ENCODE measurements at regions not wholly inside any gene's neighbourhood (a gene's known extent, or its start where the extent isn't known, plus 50 kb on each side); places are given as distances from the start of the nearest gene placed in this dataset.

DNA sequence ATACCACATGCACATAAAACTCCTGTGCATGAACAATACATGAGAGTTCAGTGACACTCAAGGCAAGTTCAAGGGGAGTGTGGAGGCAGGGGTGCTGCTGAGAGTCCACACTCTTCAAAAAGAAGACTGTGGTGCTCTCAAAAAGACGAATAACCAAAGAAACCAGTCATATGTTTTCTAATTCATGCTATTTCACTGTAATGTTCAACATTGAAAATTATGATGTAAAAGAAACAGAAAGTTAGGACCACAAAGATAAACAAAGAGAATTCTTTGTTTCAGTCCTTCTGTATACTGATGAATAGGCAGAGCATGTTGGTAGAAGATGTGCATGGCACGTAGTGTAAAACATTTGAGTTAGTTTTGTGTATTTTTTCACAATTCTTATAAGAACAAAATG, 864.2 kb upstream of the LRATD1 start:
- H3K4me1 Mint-ChIP-seq, result no peaks in the 10 kb centered on the region
- H3K36me3 Mint-ChIP-seq (ENCODE audit: low read depth), result no peaks in the 10 kb centered on the region
- DNase-seq (ENCODE audit: low spot score), result no peak

More for the DNA sequence above, 864.2 kb upstream of the LRATD1 start:
- H3K4me2 ChIP-seq, result no peak overlapping the region
- no peaks in the 10 kb centered on the region for H3K79me2 ChIP-seq (replicated peaks; ENCODE audit: insufficient read depth)
- no peak for ATAC-seq
- no peak overlapping the region for H3K27ac ChIP-seq (ENCODE audit: low read depth)
- TF ChIP-seq EZH2 (IDR thresholded peaks at IDR 0.05; ENCODE audit: low read depth, unreplicated experiment) (no peak), ETS1 (IDR thresholded peaks at IDR 0.05) (no peak), POLR2AphosphoS5 (IDR thresholded peaks at IDR 0.05; ENCODE audit: low read depth) (no peak), ZNF114 (CRISPR knock-in tag; IDR thresholded peaks at IDR 0.05) (no peak), JUNB (IDR thresholded peaks at IDR 0.05; ENCODE audit: unreplicated experiment) (no peak), EZH2phosphoT487 (IDR thresholded peaks at IDR 0.05; ENCODE audit: unreplicated experiment) (no peak), ZNF462 (CRISPR knock-in tag; IDR thresholded peaks at IDR 0.05) (no peak), STAT1 (IDR thresholded peaks at IDR 0.05; ENCODE audit: unreplicated experiment) (no peak)
- TF ChIP-seq, protein P1, sequence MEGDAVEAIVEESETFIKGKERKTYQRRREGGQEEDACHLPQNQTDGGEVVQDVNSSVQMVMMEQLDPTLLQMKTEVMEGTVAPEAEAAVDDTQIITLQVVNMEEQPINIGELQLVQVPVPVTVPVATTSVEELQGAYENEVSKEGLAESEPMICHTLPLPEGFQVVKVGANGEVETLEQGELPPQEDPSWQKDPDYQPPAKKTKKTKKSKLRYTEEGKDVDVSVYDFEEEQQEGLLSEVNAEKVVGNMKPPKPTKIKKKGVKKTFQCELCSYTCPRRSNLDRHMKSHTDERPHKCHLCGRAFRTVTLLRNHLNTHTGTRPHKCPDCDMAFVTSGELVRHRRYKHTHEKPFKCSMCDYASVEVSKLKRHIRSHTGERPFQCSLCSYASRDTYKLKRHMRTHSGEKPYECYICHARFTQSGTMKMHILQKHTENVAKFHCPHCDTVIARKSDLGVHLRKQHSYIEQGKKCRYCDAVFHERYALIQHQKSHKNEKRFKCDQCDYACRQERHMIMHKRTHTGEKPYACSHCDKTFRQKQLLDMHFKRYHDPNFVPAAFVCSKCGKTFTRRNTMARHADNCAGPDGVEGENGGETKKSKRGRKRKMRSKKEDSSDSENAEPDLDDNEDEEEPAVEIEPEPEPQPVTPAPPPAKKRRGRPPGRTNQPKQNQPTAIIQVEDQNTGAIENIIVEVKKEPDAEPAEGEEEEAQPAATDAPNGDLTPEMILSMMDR (conservative IDR thresholded peaks at IDR 0.05; ENCODE audit: low read depth in 2 of 2), result no peak
- TF ChIP-seq, protein P2, sequence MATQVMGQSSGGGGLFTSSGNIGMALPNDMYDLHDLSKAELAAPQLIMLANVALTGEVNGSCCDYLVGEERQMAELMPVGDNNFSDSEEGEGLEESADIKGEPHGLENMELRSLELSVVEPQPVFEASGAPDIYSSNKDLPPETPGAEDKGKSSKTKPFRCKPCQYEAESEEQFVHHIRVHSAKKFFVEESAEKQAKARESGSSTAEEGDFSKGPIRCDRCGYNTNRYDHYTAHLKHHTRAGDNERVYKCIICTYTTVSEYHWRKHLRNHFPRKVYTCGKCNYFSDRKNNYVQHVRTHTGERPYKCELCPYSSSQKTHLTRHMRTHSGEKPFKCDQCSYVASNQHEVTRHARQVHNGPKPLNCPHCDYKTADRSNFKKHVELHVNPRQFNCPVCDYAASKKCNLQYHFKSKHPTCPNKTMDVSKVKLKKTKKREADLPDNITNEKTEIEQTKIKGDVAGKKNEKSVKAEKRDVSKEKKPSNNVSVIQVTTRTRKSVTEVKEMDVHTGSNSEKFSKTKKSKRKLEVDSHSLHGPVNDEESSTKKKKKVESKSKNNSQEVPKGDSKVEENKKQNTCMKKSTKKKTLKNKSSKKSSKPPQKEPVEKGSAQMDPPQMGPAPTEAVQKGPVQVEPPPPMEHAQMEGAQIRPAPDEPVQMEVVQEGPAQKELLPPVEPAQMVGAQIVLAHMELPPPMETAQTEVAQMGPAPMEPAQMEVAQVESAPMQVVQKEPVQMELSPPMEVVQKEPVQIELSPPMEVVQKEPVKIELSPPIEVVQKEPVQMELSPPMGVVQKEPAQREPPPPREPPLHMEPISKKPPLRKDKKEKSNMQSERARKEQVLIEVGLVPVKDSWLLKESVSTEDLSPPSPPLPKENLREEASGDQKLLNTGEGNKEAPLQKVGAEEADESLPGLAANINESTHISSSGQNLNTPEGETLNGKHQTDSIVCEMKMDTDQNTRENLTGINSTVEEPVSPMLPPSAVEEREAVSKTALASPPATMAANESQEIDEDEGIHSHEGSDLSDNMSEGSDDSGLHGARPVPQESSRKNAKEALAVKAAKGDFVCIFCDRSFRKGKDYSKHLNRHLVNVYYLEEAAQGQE (IDR thresholded peaks at IDR 0.05; ENCODE audit: unreplicated experiment), result no peak
- H3K4me1 ChIP-seq (ENCODE audit: insufficient read depth), result no peaks in the 10 kb centered on the region
- no peaks in the 10 kb centered on the region for H3K27me3 ChIP-seq (ENCODE audit: insufficient read depth)
- H3K9me3 Mint-ChIP-seq, result no peaks in the 10 kb centered on the region
- no peaks in the 10 kb centered on the region for H3K27me3 Mint-ChIP-seq (ENCODE audit: insufficient read depth, low read depth, poor library complexity)
- H4K20me1 ChIP-seq (replicated peaks; ENCODE audit: insufficient read depth), result no peaks in the 10 kb centered on the region
- no peak overlapping the region for H3K4me3 Mint-ChIP-seq
- no peak overlapping the region for H3K4me3 ChIP-seq
- H2AFZ ChIP-seq, result no peak overlapping the region
- no peaks in the 10 kb centered on the region for H3K9me2 ChIP-seq (ENCODE audit: insufficient read depth)
- H3K27ac Mint-ChIP-seq, result no peak overlapping the region
- no peaks in the 10 kb centered on the region for H3K36me3 ChIP-seq (ENCODE audit: insufficient read depth)
- H3F3A ChIP-seq (replicated peaks; ENCODE audit: low read depth), result no peaks in the 10 kb centered on the region
